OCI-LY7 (cell line): ENCODE measurements at regions not wholly inside any gene's neighbourhood (a gene's known extent, or its start where the extent isn't known, plus 50 kb on each side); places are given as distances from the start of the nearest gene placed in this dataset.

ENCODE experiments used
- BruUV-seq: library from RNA; stranded (reverse); fragments of 400-500 nt; replicated peaks from 2 replicates; lab custom pipeline; 2021; lab: Mats Ljungman, UMichigan
- CTCF ChIA-PET: fragments of 300-600 bp; sonication (Branson Sonifier 250); formaldehyde crosslinking; loops from one replicate; lab custom pipeline; 2022; ENCODE audit warnings: antibody characterized with exemption; ENCODE audit not compliant: unreplicated experiment; lab: Charles Lee
- POLR2A ChIA-PET: fragments of 300-600 bp; sonication (Branson Sonifier 250); formaldehyde crosslinking; loops from one replicate; lab custom pipeline; 2022; ENCODE audit warnings: antibody characterized with exemption; lab: Charles Lee
- DNase-seq: peaks from one replicate; pipeline ENCODE4 v3.0.0-alpha.2; 2015; ENCODE audit warnings: low spot score
- H2AFZ ChIP-seq: fragments of 200-600 bp; sonication (generic), shearing (Covaris generic); 2 replicates; pipeline ENCODE4 v1.6.1; 2014; ENCODE audit warnings: mild to moderate bottlenecking, antibody characterized with exemption, low read length, moderate library complexity
- H3K27ac ChIP-seq: fragments of 200-600 bp; sonication (generic); 2 replicates; pipeline ENCODE4 v1.5.1; 2014; ENCODE audit warnings: mixed run types, low read depth, mild to moderate bottlenecking, moderate library complexity, low read length, inconsistent platforms; ENCODE audit not compliant: poor library complexity, severe bottlenecking
- H3K36me3 ChIP-seq: fragments of 200-600 bp; sonication (generic); 2 replicates; pipeline ENCODE4 v1.6.1; 2014; ENCODE audit warnings: mild to moderate bottlenecking, antibody characterized with exemption, low read length, moderate library complexity, mixed read lengths; ENCODE audit not compliant: insufficient read depth
- H3K4me1 ChIP-seq: fragments of 200-600 bp; sonication (generic); 2 replicates; pipeline ENCODE4 v1.5.1; 2014; ENCODE audit warnings: mild to moderate bottlenecking, low read length; ENCODE audit not compliant: insufficient read depth, poor library complexity, severe bottlenecking
- H3K4me2 ChIP-seq: fragments of 200-600 bp; sonication (generic); 2 replicates; pipeline ENCODE4 v1.6.1; 2014; ENCODE audit warnings: mild to moderate bottlenecking, low read length
- H3K4me3 ChIP-seq: fragments of 200-600 bp; sonication (generic); 2 replicates; pipeline ENCODE4 v1.5.1; 2014; ENCODE audit warnings: mild to moderate bottlenecking, low read depth, low read length; ENCODE audit not compliant: poor library complexity, severe bottlenecking
- H3K79me2 ChIP-seq: fragments of 200-600 bp; sonication (generic); 2 replicates; pipeline ENCODE4 v1.6.1; 2016; ENCODE audit warnings: low read depth, mild to moderate bottlenecking, low read length, moderate library complexity, mixed read lengths; ENCODE audit not compliant: insufficient read depth
- H3K9me2 ChIP-seq: fragments of 200-600 bp; sonication (generic); 2 replicates; pipeline ENCODE4 v1.6.1; 2016; ENCODE audit warnings: mild to moderate bottlenecking, low read length, mixed read lengths; ENCODE audit not compliant: insufficient read depth
- H3K9me3 ChIP-seq: fragments of 200-600 bp; sonication (generic); 2 replicates; pipeline ENCODE4 v1.6.1; 2014; ENCODE audit warnings: mild to moderate bottlenecking, mixed run types, low read length, mixed read lengths
- H4K20me1 ChIP-seq: fragments of 200-600 bp; sonication (generic); 2 replicates; pipeline ENCODE4 v1.6.1; 2014; ENCODE audit warnings: mild to moderate bottlenecking, antibody characterized with exemption, low read length, moderate library complexity, mixed read lengths; ENCODE audit not compliant: insufficient read depth
- CTCF ChIP-seq: fragments of 200-600 bp; sonication (generic); conservative IDR thresholded peaks from 2 replicates; pipeline ENCODE4 v1.5.1; 2014; ENCODE audit warnings: mild to moderate bottlenecking, antibody characterized with exemption, low read length, moderate library complexity, mixed read lengths
- EZH2phosphoT487 ChIP-seq: fragments of 200-600 bp; sonication (generic); IDR thresholded peaks from 2 replicates; pipeline ENCODE4 v1.6.1; 2018; ENCODE audit warnings: low read depth, borderline replicate concordance, mild to moderate bottlenecking, mixed run types, antibody characterized with exemption, low read length, moderate library complexity, mixed read lengths
- intact Hi-C: fragments of 100-400 bp; cut with micrococcal nuclease; formaldehyde crosslinking; loops from one replicate; pipeline ENCODE4 v1.10.0; 2022; ENCODE audit not compliant: unreplicated experiment

- Histone ChIP-seq H3K27ac (no peak overlapping the region), H3K9me2 (no peaks in the 10 kb centered on the region), H3K4me2 (no peak overlapping the region), H3K9me3 (no peaks in the 10 kb centered on the region), H3K36me3 (no peaks in the 10 kb centered on the region), H3K4me1 (no peaks in the 10 kb centered on the region), H4K20me1 (no peaks in the 10 kb centered on the region), H3K79me2 (no peaks in the 10 kb centered on the region), H3K4me3 (no peak overlapping the region), H2AFZ (no peak overlapping the region)
- BruUV-seq, result no TSS peak
- ChIA-PET CTCF (no interaction called here), POLR2A (no interaction called here)
- intact Hi-C loops, result no loop called here
- DNase-seq, result no peak
- no peak for TF ChIP-seq EZH2phosphoT487
- no peak for TF ChIP-seq CTCF
Observed at GRCh38 chr11:28581286-28582242, 473.4 kb downstream of the METTL15 start.

GRCh38 chr11:28571371-28571770 is 463.2 kb downstream of the METTL15 start:
- POLR2A ChIA-PET, result no interaction called here
- Histone ChIP-seq H3K9me2 (no peaks in the 10 kb centered on the region), H3K4me2 (no peak overlapping the region), H3K27ac (no peak overlapping the region), H3K9me3 (no peaks in the 10 kb centered on the region), H3K4me1 (no peaks in the 10 kb centered on the region), H4K20me1 (no peaks in the 10 kb centered on the region), H2AFZ (no peak overlapping the region), H3K36me3 (no peaks in the 10 kb centered on the region), H3K79me2 (no peaks in the 10 kb centered on the region), H3K4me3 (no peak overlapping the region)
- BruUV-seq, result no TSS peak
- CTCF ChIA-PET, result no interaction called here
- TF ChIP-seq CTCF (no peak), EZH2phosphoT487 (no peak)
- intact Hi-C loops, result no loop called here
- no peak for DNase-seq

- Histone ChIP-seq H3K9me3 (no peaks in the 10 kb centered on the region), H3K9me2 (no peaks in the 10 kb centered on the region), H3K4me3 (no peak overlapping the region), H4K20me1 (no peaks in the 10 kb centered on the region), H3K79me2 (no peaks in the 10 kb centered on the region), H2AFZ (no peak overlapping the region), H3K36me3 (no peaks in the 10 kb centered on the region), H3K4me2 (no peak overlapping the region), H3K4me1 (no peaks in the 10 kb centered on the region), H3K27ac (no peak overlapping the region)
- no peak for DNase-seq
- no TSS peak for BruUV-seq
- ChIA-PET POLR2A (interaction anchor here (0.7 kb wide), 1 partner anchor 1276 kb away, joined by 4 read pairs; no protein-coding TSS in a partner anchor), CTCF (no interaction called here)
- TF ChIP-seq EZH2phosphoT487 (no peak), CTCF (no peak)
- intact Hi-C loops, result no loop called here
Observed at GRCh38 chr11:28569106-28569505, 460.9 kb downstream of the METTL15 start.
